ENCODE measurements at regions not wholly inside any gene's neighbourhood (a gene's known extent, or its start where the extent isn't known, plus 50 kb on each side); places are given as distances from the start of the nearest gene placed in this dataset.

GRCh38 chr7:133190172-133190528 lies 62.7 kb upstream of the EXOC4 start:
- Mint-ChIP-seq H3K9me3 (ENCODE audit: unreplicated experiment) (no peaks in the 10 kb centered on the region), H3K4me3 (ENCODE audit: unreplicated experiment) (no peak overlapping the region), H3K4me1 (ENCODE audit: low read depth, unreplicated experiment) (no peaks in the 10 kb centered on the region), H3K27ac (ENCODE audit: unreplicated experiment) (no peak overlapping the region), H3K36me3 (ENCODE audit: low read depth, unreplicated experiment) (no peaks in the 10 kb centered on the region), H3K27me3 (ENCODE audit: low read depth, unreplicated experiment) (peaks cover 8% of the 10 kb centered on the region)
- no peak for DNase-seq (ENCODE audit: low read depth)
- Histone ChIP-seq H3K9ac (ENCODE audit: low read length) (no peak overlapping the region), H2AFZ (ENCODE audit: low read depth, low read length) (no peak overlapping the region), H3K9me3 (ENCODE audit: insufficient read depth, low read depth, low read length) (no peaks in the 10 kb centered on the region), H3K4me2 (ENCODE audit: low read length) (no peak overlapping the region), H3K27me3 (ENCODE audit: insufficient read depth, low read length) (no peaks in the 10 kb centered on the region), H3K36me3 (ENCODE audit: insufficient read depth, low read length) (no peaks in the 10 kb centered on the region), H3K27ac (ENCODE audit: low read depth, low read length) (no peak overlapping the region), H3K4me1 (ENCODE audit: insufficient read depth, low read length) (no peaks in the 10 kb centered on the region), H3K79me2 (ENCODE audit: insufficient read depth, low read length) (no peaks in the 10 kb centered on the region), H4K20me1 (ENCODE audit: insufficient read depth, low read length) (no peaks in the 10 kb centered on the region), H3K4me3 (ENCODE audit: insufficient read depth, low read depth, low read length) (no peak overlapping the region)
- TF ChIP-seq EZH2 (IDR thresholded peaks at IDR 0.05; ENCODE audit: insufficient read depth, low read length) (no peak), CTCF (IDR thresholded peaks at IDR 0.05; ENCODE audit: insufficient read depth, low read depth, low read length) (no peak)
- no peak for FAIRE-seq

GRCh38 chr7:133190650-133191049 lies 62.2 kb upstream of the EXOC4 start:
- Mint-ChIP-seq H3K36me3 (ENCODE audit: low read depth, unreplicated experiment) (no peaks in the 10 kb centered on the region), H3K27me3 (ENCODE audit: low read depth, unreplicated experiment) (peaks cover 7% of the 10 kb centered on the region), H3K27ac (ENCODE audit: unreplicated experiment) (no peak overlapping the region), H3K4me3 (ENCODE audit: unreplicated experiment) (no peak overlapping the region), H3K4me1 (ENCODE audit: low read depth, unreplicated experiment) (no peaks in the 10 kb centered on the region), H3K9me3 (ENCODE audit: unreplicated experiment) (no peaks in the 10 kb centered on the region)
- no peaks in the 10 kb centered on the region for H3K27me3 ChIP-seq (ENCODE audit: insufficient read depth, low read length)
- DNase-seq (ENCODE audit: low read depth): no peak
- H3K9me3 ChIP-seq (ENCODE audit: insufficient read depth, low read depth, low read length): no peaks in the 10 kb centered on the region
- H4K20me1 ChIP-seq (ENCODE audit: insufficient read depth, low read length): no peaks in the 10 kb centered on the region
- H3K27ac ChIP-seq (ENCODE audit: low read depth, low read length): no peak overlapping the region
- H2AFZ ChIP-seq (ENCODE audit: low read depth, low read length): no peak overlapping the region
- no peaks in the 10 kb centered on the region for H3K4me1 ChIP-seq (ENCODE audit: insufficient read depth, low read length)
- no peaks in the 10 kb centered on the region for H3K79me2 ChIP-seq (ENCODE audit: insufficient read depth, low read length)
- H3K4me2 ChIP-seq (ENCODE audit: low read length): no peak overlapping the region
- TF ChIP-seq EZH2 (IDR thresholded peaks at IDR 0.05; ENCODE audit: insufficient read depth, low read length): no peak
- no peak for TF ChIP-seq CTCF (IDR thresholded peaks at IDR 0.05; ENCODE audit: insufficient read depth, low read depth, low read length)
- no peaks in the 10 kb centered on the region for H3K36me3 ChIP-seq (ENCODE audit: insufficient read depth, low read length)
- no peak overlapping the region for H3K9ac ChIP-seq (ENCODE audit: low read length)
- no peak for FAIRE-seq
- H3K4me3 ChIP-seq (ENCODE audit: insufficient read depth, low read depth, low read length): no peak overlapping the region

GRCh38 chr7:133191787-133192186 lies 61.1 kb upstream of the EXOC4 start:
- no peak for FAIRE-seq
- Histone ChIP-seq H3K4me3 (ENCODE audit: insufficient read depth, low read depth, low read length) (no peak overlapping the region), H3K27ac (ENCODE audit: low read depth, low read length) (no peak overlapping the region), H2AFZ (ENCODE audit: low read depth, low read length) (no peak overlapping the region), H4K20me1 (ENCODE audit: insufficient read depth, low read length) (no peaks in the 10 kb centered on the region), H3K27me3 (ENCODE audit: insufficient read depth, low read length) (no peaks in the 10 kb centered on the region), H3K79me2 (ENCODE audit: insufficient read depth, low read length) (no peaks in the 10 kb centered on the region), H3K4me2 (ENCODE audit: low read length) (no peak overlapping the region), H3K9ac (ENCODE audit: low read length) (no peak overlapping the region), H3K9me3 (ENCODE audit: insufficient read depth, low read depth, low read length) (no peaks in the 10 kb centered on the region), H3K4me1 (ENCODE audit: insufficient read depth, low read length) (no peaks in the 10 kb centered on the region), H3K36me3 (ENCODE audit: insufficient read depth, low read length) (no peaks in the 10 kb centered on the region)
- Mint-ChIP-seq H3K4me3 (ENCODE audit: unreplicated experiment) (no peak overlapping the region), H3K9me3 (ENCODE audit: unreplicated experiment) (no peaks in the 10 kb centered on the region), H3K4me1 (ENCODE audit: low read depth, unreplicated experiment) (no peaks in the 10 kb centered on the region), H3K27me3 (ENCODE audit: low read depth, unreplicated experiment) (peaks cover 15% of the 10 kb centered on the region), H3K36me3 (ENCODE audit: low read depth, unreplicated experiment) (no peaks in the 10 kb centered on the region), H3K27ac (ENCODE audit: unreplicated experiment) (no peak overlapping the region)
- TF ChIP-seq EZH2 (IDR thresholded peaks at IDR 0.05; ENCODE audit: insufficient read depth, low read length): no peak
- TF ChIP-seq CTCF (IDR thresholded peaks at IDR 0.05; ENCODE audit: insufficient read depth, low read depth, low read length): no peak
- no peak for DNase-seq (ENCODE audit: low read depth)

All from astrocyte (in vitro differentiated cells and primary cell).